ENCODE measurements at regions not wholly inside any gene's neighbourhood (a gene's known extent, or its start where the extent isn't known, plus 50 kb on each side); places are given as distances from the start of the nearest gene placed in this dataset.

- H3K36me3 ChIP-seq (ENCODE audit: insufficient read depth, low read length) = no peaks in the 10 kb centered on the region
- H3K9me2 ChIP-seq (ENCODE audit: insufficient read depth, low read length) = no peaks in the 10 kb centered on the region
- no peak for DNase-seq (ENCODE audit: low spot score)
- no peaks in the 10 kb centered on the region for H4K20me1 ChIP-seq (ENCODE audit: insufficient read depth, low read length)
- TF ChIP-seq CTCF (conservative IDR thresholded peaks at IDR 0.05; ENCODE audit: low read length) (no peak), EZH2phosphoT487 (IDR thresholded peaks at IDR 0.05; ENCODE audit: borderline replicate concordance, low read depth, low read length) (no peak)
- H3K79me2 ChIP-seq (ENCODE audit: insufficient read depth, low read depth, low read length) = no peaks in the 10 kb centered on the region
- intact Hi-C loops (cut with micrococcal nuclease; ENCODE audit: unreplicated experiment) = no loop called here
- H3K27ac ChIP-seq (ENCODE audit: low read depth, low read length, poor library complexity, severe bottlenecking) = no peak overlapping the region
- ChIA-PET CTCF (ENCODE audit: unreplicated experiment) (no interaction called here), POLR2A (no interaction called here)
- no peaks in the 10 kb centered on the region for H3K4me1 ChIP-seq (ENCODE audit: insufficient read depth, low read length, poor library complexity, severe bottlenecking)
- no peak overlapping the region for H3K4me3 ChIP-seq (ENCODE audit: low read depth, low read length, poor library complexity, severe bottlenecking)
- no peak overlapping the region for H3K4me2 ChIP-seq (ENCODE audit: low read length)
- H2AFZ ChIP-seq (ENCODE audit: low read length) = no peak overlapping the region
- no TSS peak for BruUV-seq (replicated peaks)
- H3K9me3 ChIP-seq (ENCODE audit: low read length) = no peaks in the 10 kb centered on the region
These were observed 1025.4 kb downstream of the SQOR start for GRCh38 chr15:46660096-46660842.

- TF ChIP-seq EZH2phosphoT487 (IDR thresholded peaks at IDR 0.05; ENCODE audit: borderline replicate concordance, low read depth, low read length) = no peak
- Histone ChIP-seq H3K4me3 (ENCODE audit: low read depth, low read length, poor library complexity, severe bottlenecking) (no peak overlapping the region), H3K4me1 (ENCODE audit: insufficient read depth, low read length, poor library complexity, severe bottlenecking) (no peaks in the 10 kb centered on the region), H2AFZ (ENCODE audit: low read length) (no peak overlapping the region), H3K9me2 (ENCODE audit: insufficient read depth, low read length) (no peaks in the 10 kb centered on the region), H3K79me2 (ENCODE audit: insufficient read depth, low read depth, low read length) (no peaks in the 10 kb centered on the region), H3K4me2 (ENCODE audit: low read length) (no peak overlapping the region), H3K9me3 (ENCODE audit: low read length) (no peaks in the 10 kb centered on the region), H4K20me1 (ENCODE audit: insufficient read depth, low read length) (no peaks in the 10 kb centered on the region), H3K27ac (ENCODE audit: low read depth, low read length, poor library complexity, severe bottlenecking) (no peak overlapping the region), H3K36me3 (ENCODE audit: insufficient read depth, low read length) (no peaks in the 10 kb centered on the region)
- intact Hi-C loops (cut with micrococcal nuclease; ENCODE audit: unreplicated experiment) = no loop called here
- DNase-seq (ENCODE audit: low spot score) = no peak
- BruUV-seq (replicated peaks) = no TSS peak
- ChIA-PET POLR2A (interaction anchor here (0.7 kb wide), 1 partner anchor 25 kb away, joined by 3 read pairs; no protein-coding TSS in a partner anchor), CTCF (ENCODE audit: unreplicated experiment) (no interaction called here)
These were observed 1035.4 kb downstream of the SQOR start for GRCh38 chr15:46670258-46670657.

GRCh38 chr15:46671336-46671735, 1036.5 kb downstream of the SQOR start:
- intact Hi-C loops (cut with micrococcal nuclease; ENCODE audit: unreplicated experiment) = no loop called here
- Histone ChIP-seq H2AFZ (ENCODE audit: low read length) (no peak overlapping the region), H3K4me2 (ENCODE audit: low read length) (no peak overlapping the region), H3K36me3 (ENCODE audit: insufficient read depth, low read length) (no peaks in the 10 kb centered on the region), H3K9me2 (ENCODE audit: insufficient read depth, low read length) (no peaks in the 10 kb centered on the region), H3K4me1 (ENCODE audit: insufficient read depth, low read length, poor library complexity, severe bottlenecking) (no peaks in the 10 kb centered on the region), H3K9me3 (ENCODE audit: low read length) (no peaks in the 10 kb centered on the region), H3K79me2 (ENCODE audit: insufficient read depth, low read depth, low read length) (no peaks in the 10 kb centered on the region), H4K20me1 (ENCODE audit: insufficient read depth, low read length) (no peaks in the 10 kb centered on the region), H3K4me3 (ENCODE audit: low read depth, low read length, poor library complexity, severe bottlenecking) (no peak overlapping the region), H3K27ac (ENCODE audit: low read depth, low read length, poor library complexity, severe bottlenecking) (no peak overlapping the region)
- ChIA-PET CTCF (ENCODE audit: unreplicated experiment) (no interaction called here), POLR2A (no interaction called here)
- DNase-seq (ENCODE audit: low spot score) = no peak
- TF ChIP-seq CTCF (conservative IDR thresholded peaks at IDR 0.05; ENCODE audit: low read length) (no peak), EZH2phosphoT487 (IDR thresholded peaks at IDR 0.05; ENCODE audit: borderline replicate concordance, low read depth, low read length) (no peak)
- no TSS peak for BruUV-seq (replicated peaks)

Data from OCI-LY7 (cell line).